WTC11 (cell line): ENCODE measurements at regions not wholly inside any gene's neighbourhood (a gene's known extent, or its start where the extent isn't known, plus 50 kb on each side); places are given as distances from the start of the nearest gene placed in this dataset.

Experiments used
- ATAC-seq: fragments of 200-7000 bp; cut with Tn5 transposase; 2 replicates; pipeline ENCODE4 v1.10.0; 2021; ENCODE audit warnings: mild to moderate bottlenecking, moderate library complexity
- CTCF ChIA-PET: fragments of 300-600 bp; sonication (Branson Sonifier 250); formaldehyde crosslinking; loops from one replicate; lab custom pipeline; 2021; ENCODE audit warnings: antibody characterized with exemption; lab: Charles Lee
- POLR2A ChIA-PET: fragments of 350-600 bp; sonication (Branson Sonifier 250); formaldehyde crosslinking; loops from one replicate; lab custom pipeline; 2021; ENCODE audit warnings: antibody characterized with exemption; lab: Charles Lee
- DNase-seq: peaks from one replicate; pipeline ENCODE4 v3.0.0; 2021; ENCODE audit warnings: low spot score
- H3K27ac Mint-ChIP-seq: 2 replicates; pipeline ENCODE4 v1.8.0; 2021; ENCODE audit warnings: mixed read lengths
- H3K27me3 Mint-ChIP-seq: 2 replicates; pipeline ENCODE4 v1.8.0; 2021; ENCODE audit warnings: low read depth, mild to moderate bottlenecking, moderate library complexity, mixed read lengths
- H3K36me3 Mint-ChIP-seq: 2 replicates; pipeline ENCODE4 v1.8.0; 2021; ENCODE audit warnings: mixed read lengths
- H3K4me1 Mint-ChIP-seq: 2 replicates; pipeline ENCODE4 v1.8.0; 2022; ENCODE audit warnings: mixed read lengths
- H3K4me3 Mint-ChIP-seq: 2 replicates; pipeline ENCODE4 v1.8.0; 2021; ENCODE audit warnings: mild to moderate bottlenecking, moderate library complexity, mixed read lengths
- H3K9me3 Mint-ChIP-seq: 2 replicates; pipeline ENCODE4 v1.8.0; 2021; ENCODE audit warnings: mixed read lengths
- ARID4B ChIP-seq: sonication (generic); formaldehyde crosslinking; IDR thresholded peaks from 2 replicates; pipeline ENCODE4 v1.8.0; 2023; ENCODE audit warnings: missing genetic modification reagents, mild to moderate bottlenecking, borderline replicate concordance
- CTCF ChIP-seq: fragments of 200-600 bp; IDR thresholded peaks from 2 replicates; pipeline ENCODE4 v1.8.0; 2022; ENCODE audit warnings: antibody characterized with exemption
- MLX ChIP-seq: sonication (generic); formaldehyde crosslinking; IDR thresholded peaks from 2 replicates; pipeline ENCODE4 v1.8.1; 2023; ENCODE audit warnings: mild to moderate bottlenecking, missing genetic modification reagents, moderate library complexity
- NFE2L1 ChIP-seq: sonication (generic); formaldehyde crosslinking; IDR thresholded peaks from 2 replicates; pipeline ENCODE4 v1.8.1; 2023; ENCODE audit warnings: missing genetic modification reagents
- RELA ChIP-seq: sonication (generic); formaldehyde crosslinking; IDR thresholded peaks from 2 replicates; pipeline ENCODE4 v1.8.1; 2022; ENCODE audit warnings: missing genetic modification reagents, mild to moderate bottlenecking, borderline replicate concordance
- SOX15 ChIP-seq: fragments of 250-450 bp; sonication (Bioruptor Pico); IDR thresholded peaks from 2 replicates; pipeline ENCODE4 v1.9.0; 2021; ENCODE audit warnings: mild to moderate bottlenecking
- TP53 ChIP-seq: sonication (generic); formaldehyde crosslinking; IDR thresholded peaks from 2 replicates; pipeline ENCODE4 v1.8.1; 2023; ENCODE audit warnings: mild to moderate bottlenecking, missing genetic modification reagents
- ZNF532 ChIP-seq: fragments of 250-450 bp; sonication (Bioruptor Pico); IDR thresholded peaks from 2 replicates; pipeline ENCODE4 v1.9.0; 2021; ENCODE audit warnings: mild to moderate bottlenecking, borderline replicate concordance

GRCh38 chr3:165635791-165636683 is 201.2 kb downstream of the BCHE start:
- Mint-ChIP-seq H3K4me3 (no peak overlapping the region), H3K36me3 (peaks cover 14% of the 10 kb centered on the region), H3K27ac (no peak overlapping the region), H3K4me1 (no peaks in the 10 kb centered on the region), H3K9me3 (peaks cover 27% of the 10 kb centered on the region), H3K27me3 (no peaks in the 10 kb centered on the region)
- ChIA-PET POLR2A (no interaction called here), CTCF (no interaction called here)
- TF ChIP-seq NFE2L1 (CRISPR knock-in tag) (no peak), MLX (no peak), ARID4B (CRISPR knock-in tag) (no peak), ZNF532 (CRISPR knock-in tag) (no peak), RELA (CRISPR knock-in tag) (no peak), SOX15 (CRISPR knock-in tag) (no peak)
- DNase-seq (no peak), ATAC-seq (no peak)

GRCh38 chr3:165624761-165625160 is 212.5 kb downstream of the BCHE start:
- ATAC-seq, result peak; percentile 77

More at GRCh38 chr3:165624761-165625160, 212.5 kb downstream of the BCHE start:
- ChIA-PET POLR2A (no interaction called here), CTCF (no interaction called here)
- H3K4me3 Mint-ChIP-seq, result no peak overlapping the region
- H3K27ac Mint-ChIP-seq, result no peak overlapping the region
- no peaks in the 10 kb centered on the region for H3K4me1 Mint-ChIP-seq
- peaks cover 53% of the 10 kb centered on the region for H3K9me3 Mint-ChIP-seq
- DNase-seq, result no peak
- TF ChIP-seq CTCF (peak; percentile 59), TP53 (CRISPR knock-in tag) (no peak)
- no peaks in the 10 kb centered on the region for H3K27me3 Mint-ChIP-seq
- H3K36me3 Mint-ChIP-seq, result peaks cover 11% of the 10 kb centered on the region
